ENCODE measurements at regions not wholly inside any gene's neighbourhood (a gene's known extent, or its start where the extent isn't known, plus 50 kb on each side); places are given as distances from the start of the nearest gene placed in this dataset.

DNA sequence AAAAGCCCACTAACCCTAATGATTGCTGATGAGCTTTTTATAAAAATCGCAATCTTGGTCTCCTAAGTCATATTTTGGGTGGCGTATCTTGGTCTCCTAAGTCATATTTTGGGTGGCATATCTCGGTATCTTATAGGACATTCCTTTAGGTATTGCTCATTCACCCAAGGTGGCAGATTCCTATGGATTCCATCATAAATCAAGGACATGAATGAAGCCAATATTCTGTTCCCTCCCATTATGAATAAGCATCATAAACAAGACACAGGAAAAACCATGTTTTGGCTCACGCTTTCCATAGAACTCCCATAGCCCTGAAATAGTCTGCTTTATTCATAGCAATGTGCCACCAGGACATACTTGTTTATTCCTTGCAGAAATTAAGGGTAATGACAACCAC is 95.0 kb upstream of the CD99 start:
- DNase-seq (ENCODE audit: extremely low read depth, low read depth): no peak
- TF ChIP-seq CTCF (IDR thresholded peaks at IDR 0.05; ENCODE audit: low read depth, low read length): no peak

DNA sequence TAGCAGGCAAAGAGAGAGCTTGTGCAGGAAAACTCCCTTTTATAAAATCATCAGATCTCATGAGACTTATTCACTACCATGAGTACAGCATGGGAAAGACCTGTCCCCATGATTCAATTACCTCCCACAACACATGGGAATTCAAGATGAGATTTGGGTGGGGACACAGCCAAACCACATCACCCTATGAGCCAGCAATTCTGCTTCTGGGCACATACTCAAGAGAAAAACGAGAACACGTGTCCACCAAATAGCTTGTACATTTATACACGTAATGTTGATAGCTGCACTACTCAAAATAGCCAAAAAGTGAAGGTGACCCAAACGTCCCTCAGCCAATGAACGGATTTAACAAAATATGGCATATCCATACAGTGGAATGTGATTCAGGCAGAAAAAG is 94.5 kb upstream of the DHRSX start:
- TF ChIP-seq CTCF (IDR thresholded peaks at IDR 0.05; ENCODE audit: low read depth, low read length): no peak
- DNase-seq (ENCODE audit: extremely low read depth, low read depth): peak; percentile 52

DNA sequence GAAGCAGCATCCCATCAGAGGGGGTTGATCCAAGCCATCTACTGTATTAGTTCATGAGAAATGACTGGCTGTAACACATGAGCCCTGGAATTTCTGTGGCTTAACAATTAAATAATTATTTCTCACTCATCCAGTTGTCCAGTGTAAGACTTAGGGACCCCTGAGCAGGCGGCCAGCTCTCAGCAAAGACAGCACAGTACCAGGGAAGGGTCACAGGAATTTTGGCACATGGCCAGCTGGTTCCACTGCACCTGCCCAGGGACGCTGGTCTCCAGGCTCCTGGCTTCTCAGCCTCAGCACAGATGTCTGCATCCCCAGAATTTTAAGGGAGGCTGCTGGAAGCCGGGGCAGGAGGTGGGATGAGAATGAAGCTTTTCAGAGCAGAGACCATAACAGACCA is 93.7 kb upstream of the DHRSX start:
- DNase-seq (ENCODE audit: extremely low read depth, low read depth): no peak
- no peak for TF ChIP-seq CTCF (IDR thresholded peaks at IDR 0.05; ENCODE audit: low read depth, low read length)

DNA sequence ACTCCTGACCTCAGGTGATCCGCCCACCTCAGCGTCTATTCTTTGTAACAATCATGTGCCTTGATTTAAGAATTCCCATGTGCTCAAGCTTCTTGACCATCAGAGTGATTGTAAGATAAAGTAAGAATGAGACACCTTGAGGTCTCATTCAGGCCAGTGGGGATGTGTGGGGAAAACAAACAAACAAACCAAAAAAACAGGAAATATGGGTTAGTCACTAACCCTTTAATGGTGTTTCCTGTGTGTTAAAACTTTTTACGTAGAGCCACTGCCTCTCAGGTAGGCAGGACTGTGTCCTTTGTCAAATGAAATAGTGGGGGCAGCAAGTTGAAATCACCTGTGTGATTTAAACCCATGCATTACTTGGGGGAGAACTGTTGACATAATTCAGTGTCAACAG is 91.5 kb upstream of the DHRSX start:
- DNase-seq (ENCODE audit: extremely low read depth, low read depth): no peak
- no peak for TF ChIP-seq CTCF (IDR thresholded peaks at IDR 0.05; ENCODE audit: low read depth, low read length)

- DNase-seq (ENCODE audit: extremely low read depth, low read depth): no peak
- no peak for TF ChIP-seq CTCF (IDR thresholded peaks at IDR 0.05; ENCODE audit: low read depth, low read length)
These were observed 88.6 kb upstream of the DHRSX start for GRCh38 chrX:2589186-2590020.

DNA sequence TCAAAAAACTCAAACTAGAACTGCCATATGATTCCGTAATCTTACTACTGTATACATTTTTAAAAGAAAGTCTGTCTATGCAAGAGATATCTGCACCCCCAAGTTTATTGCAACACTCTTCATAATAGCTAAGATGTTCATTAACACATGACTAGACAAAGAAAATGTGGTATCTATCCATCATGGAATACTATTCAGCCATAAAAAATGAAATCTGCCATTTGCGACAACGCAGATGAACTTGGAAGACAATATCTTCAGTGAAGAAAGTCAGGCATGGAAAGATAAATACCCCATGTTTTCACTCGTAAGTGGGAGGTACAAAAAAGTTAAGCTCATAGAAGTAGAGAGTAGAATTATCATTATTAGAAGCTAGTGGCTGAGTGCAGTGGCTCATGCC is 87.3 kb upstream of the DHRSX start:
- no peak for TF ChIP-seq CTCF (IDR thresholded peaks at IDR 0.05; ENCODE audit: low read depth, low read length)

GRCh38 chrX:2587146-2587545 is 86.4 kb upstream of the DHRSX start:
- no peak for DNase-seq (ENCODE audit: extremely low read depth, low read depth)
- no peak for TF ChIP-seq CTCF (IDR thresholded peaks at IDR 0.05; ENCODE audit: low read depth, low read length)

More for the DNA sequence above, 87.3 kb upstream of the DHRSX start:
- DNase-seq (ENCODE audit: extremely low read depth, low read depth): no peak

Data from AG09319 (cell line).